ENCODE measurements at regions not wholly inside any gene's neighbourhood (a gene's known extent, or its start where the extent isn't known, plus 50 kb on each side); places are given as distances from the start of the nearest gene placed in this dataset.
"Not testable (repeated sequence)": the region's sequence is repeated elsewhere in the genome, so short reads cannot be mapped to it uniquely, and the experiment has no call there.

DNA sequence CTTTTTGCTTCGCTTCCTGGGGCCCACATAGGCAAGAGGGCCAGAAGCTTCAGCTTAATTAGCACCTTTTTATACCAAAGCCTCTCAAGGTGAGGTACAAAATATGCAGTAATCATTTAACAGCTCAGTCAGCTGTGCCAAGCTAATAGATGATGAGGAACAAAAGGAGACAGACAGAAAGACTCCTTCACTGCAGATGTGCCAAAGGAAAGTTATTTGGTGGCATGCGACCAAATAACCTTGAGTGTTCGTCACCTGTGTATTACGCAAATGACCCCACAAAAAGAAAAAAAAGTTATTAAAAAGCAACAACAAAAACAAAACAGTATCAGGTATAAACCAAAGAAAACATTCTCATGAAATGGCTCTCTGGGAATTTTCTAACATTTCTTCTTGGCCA is 325.8 kb upstream of the IGF1R start:
- DNase-seq = no peak

DNA sequence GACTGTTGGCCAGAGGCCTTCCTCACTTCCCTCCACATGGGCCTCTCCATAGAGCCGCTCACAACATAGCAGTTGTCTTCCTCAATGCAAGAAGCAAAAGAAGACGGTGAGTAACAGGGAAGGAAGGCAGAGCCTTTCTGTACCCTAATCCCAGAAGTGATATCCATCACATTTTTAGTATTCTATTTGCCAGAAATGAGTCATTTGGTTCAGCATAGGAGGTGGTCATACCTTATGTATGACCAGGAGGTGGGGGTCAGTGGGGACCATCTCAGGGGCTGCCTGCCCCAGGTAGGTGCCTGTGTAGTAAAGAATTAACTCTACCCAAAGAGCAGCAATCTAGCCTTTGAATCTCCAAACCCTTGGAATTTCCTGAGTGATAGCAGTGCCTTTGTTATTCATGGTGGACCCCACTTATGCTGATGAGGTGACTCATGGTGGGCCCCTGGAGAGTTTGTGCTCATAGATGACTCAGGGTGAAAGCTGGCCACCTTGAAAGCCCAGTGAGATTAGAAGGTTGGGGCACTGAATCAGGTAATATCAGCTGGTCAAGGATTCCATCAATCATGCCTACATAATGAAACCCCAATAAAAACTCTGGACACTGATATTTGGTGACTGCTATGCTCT is 323.9 kb upstream of the IGF1R start:
- no peak for DNase-seq

DNA sequence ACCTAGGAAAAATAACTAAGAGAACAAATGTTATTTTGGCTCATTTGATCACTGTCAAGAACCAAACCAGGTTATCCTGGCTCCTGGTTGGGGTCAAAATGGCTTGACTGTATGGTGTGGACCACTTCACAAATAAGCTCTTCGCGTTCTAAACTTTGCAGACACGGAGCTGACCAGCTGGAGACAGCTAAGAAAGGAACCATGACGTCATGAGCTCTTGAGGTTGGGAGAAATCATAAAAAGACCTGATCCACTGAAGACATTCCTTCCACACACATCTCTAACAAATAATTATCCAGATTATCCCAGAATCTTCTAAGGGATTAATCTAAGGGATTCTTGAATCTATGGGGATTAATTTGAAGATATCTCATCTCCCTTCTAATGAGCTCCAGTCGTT is 321.5 kb upstream of the IGF1R start:
- no peak for DNase-seq

DNA sequence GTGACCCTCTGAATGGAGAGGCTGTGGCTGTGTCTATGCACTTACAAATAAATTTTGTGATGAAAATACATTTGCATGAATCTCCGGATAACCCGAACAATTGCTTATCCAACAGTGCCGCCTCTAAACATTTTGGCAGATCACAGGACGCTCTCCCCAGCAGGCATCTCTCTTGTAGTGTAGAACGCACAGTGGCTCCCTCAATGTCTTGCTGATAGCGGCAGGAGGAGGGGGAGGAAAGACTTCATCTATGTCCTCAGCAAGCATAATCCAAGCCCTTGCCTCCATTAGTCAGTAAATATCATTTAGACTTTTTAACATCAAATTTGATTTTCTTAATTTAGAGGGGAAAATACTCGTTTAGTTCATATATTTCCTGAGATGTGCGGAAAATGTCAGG is 318.1 kb upstream of the IGF1R start:
- DNase-seq = no peak

DNA sequence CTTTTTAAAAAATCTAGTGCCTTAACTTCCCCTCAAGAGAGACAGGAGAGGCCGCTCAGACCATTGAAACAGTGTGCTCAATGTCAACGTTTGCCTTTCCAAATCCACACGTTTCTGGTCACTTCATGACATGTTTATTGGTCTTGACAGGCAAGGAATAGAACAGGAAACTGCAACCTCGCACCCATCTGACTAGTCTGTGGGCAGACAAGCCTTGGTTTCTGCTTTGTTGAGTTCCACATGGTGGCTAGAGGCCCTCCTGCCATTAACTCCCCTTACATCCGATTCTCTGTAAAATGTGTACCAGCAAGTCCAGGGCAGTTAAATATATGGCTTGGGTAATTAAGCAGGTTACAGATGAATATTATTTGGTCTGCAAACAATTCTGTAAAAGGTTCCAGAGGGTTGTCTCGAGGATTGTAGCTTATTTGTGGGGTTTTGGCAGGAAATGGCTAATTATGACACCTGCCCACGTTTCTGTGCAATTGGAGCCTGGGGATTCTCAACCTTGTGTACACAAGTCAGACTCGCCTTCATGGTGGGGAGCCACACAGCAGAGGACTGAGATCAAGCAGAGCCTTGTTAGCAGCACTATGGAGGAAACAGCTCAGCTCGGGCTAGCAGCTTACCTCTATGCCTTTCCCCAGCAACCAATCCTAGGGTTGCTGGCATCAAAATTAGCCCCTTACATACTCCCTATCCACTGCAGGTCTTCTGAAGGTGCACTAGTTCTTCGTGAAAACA is 317.5 kb upstream of the IGF1R start:
- DNase-seq = no peak

DNA sequence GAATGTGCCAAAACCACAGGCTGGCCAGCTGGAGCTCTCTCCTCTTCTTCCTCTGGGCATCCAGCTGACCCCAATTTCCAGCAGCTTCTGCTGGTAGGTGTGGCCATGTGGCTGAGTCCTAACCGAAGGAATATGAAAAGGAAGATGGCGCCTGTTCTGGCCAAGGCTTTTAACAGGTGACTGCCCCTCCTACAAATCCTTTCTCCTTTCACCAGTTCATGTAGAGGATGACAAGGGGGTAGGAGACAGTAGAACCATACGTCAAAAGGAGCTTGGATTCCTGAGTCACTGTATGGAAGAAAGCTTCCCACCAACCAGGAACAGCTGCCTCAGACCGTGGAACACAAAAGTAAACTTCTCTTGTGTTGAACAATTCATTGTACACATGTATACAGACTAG is 316.7 kb upstream of the IGF1R start:
- no peak for DNase-seq

DNA sequence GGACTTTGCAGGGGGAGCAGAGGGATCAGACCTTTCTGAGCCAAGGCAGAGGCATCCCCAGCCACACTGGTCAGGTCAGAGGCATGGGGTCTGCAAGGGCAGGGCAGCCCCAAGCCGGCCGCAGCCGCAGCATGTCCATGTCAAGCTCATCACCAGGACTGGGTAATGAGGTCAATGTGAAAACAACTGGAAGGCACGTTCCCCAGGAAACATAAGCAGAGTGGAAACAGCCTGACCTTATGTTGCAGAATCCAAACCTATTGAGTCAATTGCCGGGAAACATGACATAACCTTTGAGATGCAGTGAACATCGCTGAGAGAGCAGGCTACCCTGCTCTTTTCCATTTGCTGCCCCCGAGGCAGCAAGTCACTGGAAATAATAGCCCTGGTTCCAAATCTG is 315.1 kb upstream of the IGF1R start:
- no peak for DNase-seq

DNA sequence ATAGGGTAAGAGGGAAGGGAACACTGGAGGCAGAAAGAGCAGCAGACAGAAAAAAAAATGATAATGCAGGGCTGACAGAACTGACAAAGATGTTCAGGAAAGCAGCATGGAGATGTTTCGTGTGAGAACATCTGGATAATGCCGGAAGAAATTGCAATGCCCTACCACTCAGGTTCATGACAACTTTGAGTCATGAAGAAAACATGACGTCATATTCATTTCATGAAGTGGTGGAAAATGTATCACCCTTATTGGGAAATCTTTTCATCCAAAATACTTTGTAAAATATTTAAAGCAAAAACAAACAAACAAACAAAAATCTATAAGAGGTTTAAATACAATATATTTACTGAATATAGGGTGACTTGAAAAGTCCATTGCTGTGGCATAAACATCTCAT is 305.4 kb upstream of the IGF1R start:
- no peak for DNase-seq

DNA sequence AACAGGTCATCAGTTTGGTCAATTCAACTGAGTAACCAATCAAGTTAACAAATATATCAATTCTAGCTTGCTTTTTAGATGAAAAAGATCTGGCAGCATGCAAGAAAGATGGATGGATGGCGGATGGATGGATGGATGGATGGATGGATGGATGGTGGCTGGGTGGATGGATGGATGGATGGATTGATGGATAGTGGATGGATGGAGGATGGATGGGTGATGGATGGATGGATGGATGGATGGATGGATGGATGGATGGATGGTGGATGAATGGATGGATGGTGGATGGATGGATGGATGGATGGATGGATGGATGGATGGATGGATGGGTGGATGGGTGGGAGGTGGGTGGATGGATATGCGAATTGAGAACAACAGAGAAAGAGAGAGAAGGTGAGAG is 303.7 kb upstream of the IGF1R start:
- DNase-seq = no peak

DNA sequence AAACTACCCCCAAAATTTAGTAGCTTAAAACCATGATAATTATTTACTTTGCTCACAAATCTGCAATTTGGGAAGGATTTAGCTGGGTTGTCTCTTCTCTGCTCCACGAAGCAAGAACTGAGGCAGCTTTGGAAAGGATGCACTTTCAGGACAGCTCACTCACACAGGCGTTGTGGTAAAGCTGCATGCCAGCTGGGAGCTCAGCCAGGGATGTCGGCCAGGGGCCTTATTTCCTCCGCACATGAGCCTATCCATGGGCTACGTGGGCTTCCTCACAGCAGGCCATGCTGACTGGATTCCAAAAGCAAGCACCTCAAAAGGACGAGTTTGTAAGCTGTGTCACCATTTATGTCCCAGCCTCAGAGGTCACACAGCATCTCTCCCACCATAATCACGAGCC is 301.3 kb upstream of the IGF1R start:
- no peak for DNase-seq

DNA sequence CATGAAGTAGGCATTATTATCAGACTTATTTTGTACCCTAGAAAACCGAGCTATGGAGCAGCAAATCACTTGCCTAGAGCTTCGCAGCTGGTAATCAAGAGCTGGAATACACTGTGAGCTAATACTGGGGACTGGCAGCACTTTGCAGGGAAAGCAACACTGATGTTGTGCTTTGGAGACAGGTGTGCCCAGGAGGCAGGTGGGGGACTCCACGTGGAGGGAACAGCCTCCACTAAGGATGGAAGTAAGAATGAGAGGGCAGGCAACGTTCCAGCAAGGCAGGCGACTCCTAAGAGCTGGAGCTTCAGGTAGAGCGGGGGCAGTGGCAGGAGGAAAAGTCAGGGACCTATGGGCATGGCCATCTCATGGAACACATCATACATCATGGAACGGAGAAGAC is 300.5 kb upstream of the IGF1R start:
- no peak for DNase-seq

DNA sequence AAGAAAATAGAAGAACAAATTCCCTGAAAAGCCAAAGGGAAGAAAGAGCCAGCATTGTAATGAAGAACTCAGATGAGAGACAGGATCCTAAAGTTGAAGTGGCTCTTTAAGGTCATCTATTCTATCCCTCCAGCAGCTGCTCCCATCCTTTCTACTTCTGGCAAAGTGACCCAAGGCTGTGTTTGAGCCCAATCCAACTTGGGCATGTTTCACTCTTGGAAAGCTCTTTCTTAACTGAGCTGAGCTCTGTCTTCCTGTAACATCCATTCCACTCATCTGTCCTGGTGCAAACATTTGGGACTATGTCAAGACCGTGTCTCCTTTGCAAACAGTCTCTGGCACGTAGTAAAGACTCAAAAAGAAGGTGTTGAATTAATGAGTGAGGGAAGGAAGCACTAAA is 298.1 kb upstream of the IGF1R start:
- no peak for DNase-seq

DNA sequence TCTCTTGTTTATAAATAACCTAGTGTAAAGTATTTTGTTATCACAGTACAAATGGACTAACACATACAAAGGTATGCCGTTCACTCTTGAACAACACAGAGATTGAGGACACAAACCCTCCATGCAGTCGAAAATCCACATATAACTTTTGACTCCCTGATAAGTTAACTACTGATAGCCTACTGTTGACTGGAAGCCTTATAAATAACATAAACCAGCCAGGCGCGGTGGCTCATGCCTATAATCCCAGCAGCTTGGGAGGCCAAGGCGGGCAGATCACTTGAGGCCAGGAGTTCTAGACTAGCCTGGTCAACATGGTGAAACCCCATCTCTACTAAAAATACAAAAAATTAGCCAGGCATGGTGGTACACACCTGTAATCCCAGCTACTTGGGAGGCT is 290.1 kb upstream of the IGF1R start:
- DNase-seq = not testable (repeated sequence)

DNA sequence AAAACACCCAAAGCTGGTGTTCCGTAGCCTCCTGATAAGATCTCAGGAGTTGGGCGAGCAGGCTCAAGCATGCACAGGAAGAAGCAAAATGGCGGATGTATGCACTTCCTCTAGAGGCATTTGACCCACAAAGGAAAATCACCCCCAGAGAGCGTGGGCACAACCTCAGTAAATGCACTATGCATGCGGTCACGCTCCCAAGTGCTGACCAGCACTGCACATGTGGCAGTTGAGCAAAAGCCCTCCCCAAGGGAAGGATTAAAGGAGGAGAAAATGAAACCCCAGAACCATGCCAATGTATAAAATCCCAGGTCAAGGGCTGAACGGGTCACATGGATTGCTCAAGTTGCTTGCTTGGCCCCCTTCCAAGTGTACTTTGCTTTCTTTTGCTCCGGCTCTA is 289.4 kb upstream of the IGF1R start:
- DNase-seq = no peak

DNA sequence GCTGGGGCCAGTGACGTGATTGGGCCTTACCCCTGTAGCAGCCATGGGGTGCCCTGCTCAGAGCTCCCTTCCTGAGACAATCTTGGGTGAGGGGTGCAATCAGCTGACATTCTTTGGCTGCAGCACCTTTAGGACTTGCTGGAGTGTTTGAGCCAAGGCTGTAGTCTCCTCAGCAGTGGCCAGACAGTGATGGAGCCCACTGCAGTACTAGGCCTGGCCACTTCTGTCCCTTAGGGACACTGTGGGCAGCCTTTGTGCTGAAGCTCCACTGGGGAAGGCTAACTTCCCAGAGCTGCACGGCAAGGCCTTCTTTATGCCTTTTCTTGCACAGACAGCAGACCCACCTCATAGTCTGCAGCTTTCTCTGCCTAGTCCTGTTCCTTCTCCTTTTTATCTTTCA is 284.9 kb upstream of the IGF1R start:
- DNase-seq = no peak

DNA sequence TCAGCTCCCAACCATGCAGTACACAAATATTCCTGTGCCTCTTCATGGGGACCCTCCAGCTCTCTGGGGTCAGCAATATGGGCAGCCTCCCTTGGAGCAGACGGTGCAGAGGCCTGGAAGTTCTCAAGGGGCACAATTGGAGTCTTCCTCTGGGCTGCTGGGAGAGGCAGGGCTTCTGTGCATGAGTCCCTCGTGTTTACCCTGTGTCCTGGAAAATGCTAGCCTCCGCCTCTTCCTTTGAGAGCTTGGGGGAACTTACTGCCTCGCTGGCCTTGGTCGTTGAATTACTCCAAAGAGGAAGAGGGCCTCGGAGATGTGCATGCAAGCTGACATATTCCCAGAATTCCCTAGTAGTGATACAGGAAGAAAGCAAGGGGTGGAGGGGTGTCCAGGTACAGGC is 284.4 kb upstream of the IGF1R start:
- DNase-seq = no peak

DNA sequence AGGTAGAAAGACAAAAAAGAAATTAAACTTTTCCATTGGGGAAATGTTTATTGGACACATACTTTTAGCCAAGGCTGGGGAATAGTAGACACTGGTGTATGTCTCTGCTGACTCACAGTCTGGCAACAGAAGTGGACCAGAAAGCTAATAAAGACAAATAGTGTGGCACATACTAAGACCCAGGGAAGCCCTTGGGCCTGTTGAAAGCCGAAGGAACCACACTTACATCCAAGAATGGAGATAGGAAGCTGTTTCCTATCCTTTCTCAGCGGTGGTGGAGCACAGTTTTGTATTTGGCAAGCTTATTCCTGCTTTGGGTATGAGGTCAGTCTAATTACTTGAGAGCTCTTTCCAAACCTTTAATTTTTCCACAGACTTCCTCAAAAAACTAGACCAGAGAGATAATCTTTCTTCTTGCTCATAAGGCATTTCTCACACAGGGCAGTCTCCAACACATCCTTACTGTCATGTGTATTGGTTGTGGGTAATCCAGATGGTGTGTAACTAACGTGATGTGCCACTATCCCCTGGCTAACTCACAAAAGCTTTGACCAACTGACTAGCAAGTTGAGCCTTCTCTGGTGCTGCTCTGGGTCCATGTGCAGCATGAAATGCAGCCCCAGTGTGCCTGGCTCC is 279.1 kb upstream of the IGF1R start:
- no peak for DNase-seq

DNA sequence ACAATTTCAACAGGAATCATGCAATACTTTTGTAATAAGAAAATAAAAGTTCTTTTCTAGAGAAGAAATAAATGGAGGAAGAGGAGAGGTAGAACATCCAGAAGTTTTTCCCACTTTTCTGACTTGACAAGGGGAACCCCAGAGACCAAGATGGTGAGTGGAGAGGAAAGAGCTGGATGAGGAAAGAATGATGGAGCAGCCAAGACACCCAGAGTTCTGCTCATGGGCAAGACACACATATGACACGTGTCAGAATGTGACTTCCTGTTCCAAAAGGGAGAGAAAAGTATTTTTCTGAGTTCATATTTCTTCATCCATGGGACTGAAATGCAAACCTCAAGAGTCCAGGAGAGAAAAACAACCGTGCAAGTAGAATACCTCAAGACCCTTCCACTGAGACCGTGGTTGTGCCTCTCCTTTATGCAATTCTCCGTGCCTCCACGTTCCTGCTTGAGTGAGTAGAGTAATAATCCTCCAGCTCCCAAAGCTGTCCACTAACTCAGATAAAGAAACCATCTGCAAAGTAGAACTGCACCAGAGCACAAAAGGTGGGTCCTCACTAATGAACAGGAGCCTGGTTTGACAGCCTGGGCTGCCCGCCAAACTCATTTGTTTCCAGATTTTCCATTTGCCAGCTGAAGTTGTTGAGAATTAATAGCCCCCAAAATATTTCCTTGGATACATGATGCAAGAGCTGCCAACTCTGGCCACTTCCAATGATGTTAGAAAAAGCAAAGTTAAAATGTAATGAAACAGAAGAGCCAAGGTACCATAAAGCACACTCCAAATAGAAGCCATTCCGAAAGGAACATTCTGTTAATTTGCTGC is 272.6 kb upstream of the IGF1R start:
- peak in 10 of 51 donors; percentile 2 to 24 (median 6) for DNase-seq

DNA sequence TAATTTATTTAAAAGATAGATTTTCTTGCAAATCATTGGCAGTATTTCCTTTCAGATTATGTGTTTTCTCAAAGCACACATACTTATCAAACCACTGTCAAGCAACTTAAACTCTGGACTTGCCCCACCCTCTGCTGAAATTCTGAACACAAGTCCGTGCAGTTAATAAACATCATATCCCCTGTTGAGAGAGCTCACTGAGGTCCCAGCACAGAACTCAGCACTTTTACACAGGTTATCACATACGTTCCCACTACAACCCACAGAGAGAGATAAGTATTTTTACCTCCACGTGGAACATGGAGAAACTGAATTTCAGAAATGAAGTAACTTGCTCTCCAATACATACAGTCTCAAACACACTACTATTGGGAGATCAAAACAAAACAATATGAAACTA is 267.6 kb upstream of the IGF1R start:
- no peak for DNase-seq

DNA sequence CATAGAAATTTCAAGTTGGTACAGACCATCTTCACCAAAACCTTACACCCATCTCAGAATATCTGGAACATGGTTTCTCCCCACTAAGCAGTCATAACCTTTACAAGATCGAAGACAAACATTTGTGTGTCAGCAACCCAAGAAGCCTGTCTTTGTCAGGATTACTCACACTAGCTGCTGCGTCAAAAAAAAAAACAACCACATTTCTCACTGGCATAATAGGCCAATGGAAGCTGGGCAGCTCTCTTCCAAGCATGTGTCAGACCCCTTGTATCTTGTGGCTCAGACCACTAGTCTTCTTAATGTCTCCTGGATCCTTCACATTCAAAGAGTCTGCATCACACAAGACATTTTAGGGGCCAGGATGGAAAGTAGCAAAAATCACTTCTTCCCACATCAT is 266.9 kb upstream of the IGF1R start:
- no peak for DNase-seq

DNA sequence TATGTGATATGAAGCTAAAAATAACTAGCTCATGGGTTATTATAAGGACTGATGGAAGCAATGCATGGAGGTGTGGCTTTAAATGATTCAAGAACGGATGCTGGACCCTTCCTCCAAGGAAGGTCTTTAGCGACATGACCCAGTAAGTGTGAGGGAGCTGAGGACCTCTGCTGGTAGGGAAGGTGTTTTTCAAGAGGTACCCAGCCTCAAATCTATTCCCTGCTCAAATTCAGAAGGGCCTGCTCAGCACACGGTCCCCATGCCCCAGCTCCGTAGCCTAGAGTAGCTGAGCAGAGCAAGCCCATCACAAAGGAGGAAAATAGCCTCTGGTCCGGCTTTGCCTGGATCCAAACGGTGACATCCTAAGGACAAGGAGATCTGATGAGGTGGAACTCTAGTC is 266.2 kb upstream of the IGF1R start:
- no peak for DNase-seq

DNA sequence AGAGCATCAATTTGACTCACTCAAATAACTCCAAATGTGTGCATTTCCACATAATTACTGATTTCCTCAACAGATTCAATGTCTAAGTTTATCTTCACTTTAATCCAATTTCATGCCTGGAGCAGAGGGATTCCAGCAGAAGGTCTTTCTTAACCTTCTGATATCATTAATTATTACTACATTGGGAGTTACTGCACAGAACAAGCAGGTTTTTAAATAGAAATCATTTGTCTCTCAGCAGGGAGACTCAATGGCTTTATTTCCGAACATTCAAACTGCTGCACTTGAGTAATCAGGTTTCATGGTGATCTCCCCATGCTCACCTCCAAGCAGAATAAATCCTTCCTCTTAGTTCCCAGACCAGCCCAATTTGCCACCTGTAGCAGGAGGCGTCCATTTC is 264.8 kb upstream of the IGF1R start:
- DNase-seq = no peak

Data from hypothalamus (tissue), 51 donors.